NCI-H2227 (cell line): ENCODE measurements at regions not wholly inside any gene's neighbourhood (a gene's known extent, or its start where the extent isn't known, plus 50 kb on each side); places are given as distances from the start of the nearest gene placed in this dataset.
"Not testable (repeated sequence)": the region's sequence is repeated elsewhere in the genome, so short reads cannot be mapped to it uniquely, and the experiment has no call there.

Experiments
- DNase-seq: peaks from one replicate; lab custom pipeline; 2025; ENCODE audit not compliant: unreplicated experiment; lab: John Stamatoyannopoulos, UW

GRCh38 chr3:29178809-29179793, 101.8 kb upstream of the RBMS3 start:
- DNase-seq = no peak

- no peak for DNase-seq
These were observed 99.6 kb upstream of the RBMS3 start for GRCh38 chr3:29181149-29181780.

GRCh38 chr3:29181872-29182271, 99.0 kb upstream of the RBMS3 start:
- DNase-seq = no peak

- DNase-seq = not testable (repeated sequence)
These were observed 98.0 kb upstream of the RBMS3 start for GRCh38 chr3:29182828-29183227.

GRCh38 chr3:29183346-29184087, 97.4 kb upstream of the RBMS3 start:
- no peak for DNase-seq

GRCh38 chr3:29185706-29186105, 95.2 kb upstream of the RBMS3 start:
- peak; percentile 49 for DNase-seq

- DNase-seq = no peak
These were observed 94.7 kb upstream of the RBMS3 start for GRCh38 chr3:29186131-29186599.

- DNase-seq = no peak
These were observed 93.7 kb upstream of the RBMS3 start for GRCh38 chr3:29186982-29187725.

GRCh38 chr3:29189328-29189727, 91.5 kb upstream of the RBMS3 start:
- no peak for DNase-seq

GRCh38 chr3:29194139-29194538, 86.7 kb upstream of the RBMS3 start:
- no peak for DNase-seq

- DNase-seq = no peak
These were observed 85.8 kb upstream of the RBMS3 start for GRCh38 chr3:29195056-29195455.

- DNase-seq = no peak
These were observed 79.3 kb upstream of the RBMS3 start for GRCh38 chr3:29201604-29202003.

GRCh38 chr3:29202378-29202777, 78.5 kb upstream of the RBMS3 start:
- DNase-seq = no peak

GRCh38 chr3:29203851-29204250, 77.0 kb upstream of the RBMS3 start:
- no peak for DNase-seq

GRCh38 chr3:29207427-29207826, 73.4 kb upstream of the RBMS3 start:
- no peak for DNase-seq

GRCh38 chr3:29212789-29213433, 68.0 kb upstream of the RBMS3 start:
- DNase-seq = no peak

GRCh38 chr3:29214009-29214658, 66.7 kb upstream of the RBMS3 start:
- no peak for DNase-seq

- DNase-seq = no peak
These were observed 64.9 kb upstream of the RBMS3 start for GRCh38 chr3:29215948-29216347.

- DNase-seq = no peak
These were observed 54.2 kb upstream of the RBMS3 start for GRCh38 chr3:29226706-29227105.

GRCh38 chr3:29227307-29227706, 53.6 kb upstream of the RBMS3 start:
- DNase-seq = no peak
